Loucy (cell line): ENCODE measurements at regions not wholly inside any gene's neighbourhood (a gene's known extent, or its start where the extent isn't known, plus 50 kb on each side); places are given as distances from the start of the nearest gene placed in this dataset.

ENCODE experiments used
- H2AFZ ChIP-seq: fragments of 200-600 bp; sonication (generic); 2 replicates; pipeline ENCODE4 v1.6.0; 2016; ENCODE audit warnings: antibody characterized with exemption, mild to moderate bottlenecking, low read length, moderate library complexity
- H3F3A ChIP-seq: fragments of 200-600 bp; 2 replicates; pipeline ENCODE4 v1.6.0; 2016; ENCODE audit warnings: antibody characterized with exemption, low read depth, mild to moderate bottlenecking
- H3K27me3 ChIP-seq: fragments of 200-600 bp; sonication (generic); 2 replicates; pipeline ENCODE4 v1.6.1; 2014; ENCODE audit warnings: low read length, mild to moderate bottlenecking; ENCODE audit not compliant: insufficient read depth, poor library complexity, severe bottlenecking
- H3K36me3 ChIP-seq: fragments of 200-600 bp; sonication (generic); 2 replicates; pipeline ENCODE4 v1.6.1; 2016; ENCODE audit warnings: low read length; ENCODE audit not compliant: insufficient read depth
- H3K4me1 ChIP-seq: fragments of 200-600 bp; sonication (generic); 2 replicates; pipeline ENCODE4 v1.5.1; 2014; ENCODE audit warnings: low read length, mild to moderate bottlenecking; ENCODE audit not compliant: insufficient read depth, poor library complexity, severe bottlenecking
- H3K4me2 ChIP-seq: fragments of 200-600 bp; sonication (generic); 2 replicates; pipeline ENCODE4 v1.6.0; 2014; ENCODE audit warnings: antibody characterized with exemption, low read length, low read depth, mild to moderate bottlenecking; ENCODE audit not compliant: poor library complexity, severe bottlenecking
- H3K4me3 ChIP-seq: fragments of 200-600 bp; sonication (generic); 2 replicates; pipeline ENCODE4 v1.5.1; 2014; ENCODE audit warnings: low read length, mild to moderate bottlenecking, mixed read lengths; ENCODE audit not compliant: poor library complexity, severe bottlenecking
- H3K79me2 ChIP-seq: fragments of 200-600 bp; sonication (generic); 2 replicates; pipeline ENCODE4 v1.6.1; 2014; ENCODE audit warnings: low read length; ENCODE audit not compliant: insufficient read depth
- H3K9ac ChIP-seq: fragments of 200-600 bp; sonication (generic); 2 replicates; pipeline ENCODE4 v1.6.0; 2014; ENCODE audit warnings: mild to moderate bottlenecking, low read depth, low read length, moderate library complexity; ENCODE audit not compliant: poor library complexity, severe bottlenecking
- H3K9me2 ChIP-seq: fragments of 200-600 bp; sonication (generic); replicated peaks from 2 replicates; pipeline ENCODE4 v1.6.1; 2016; ENCODE audit warnings: low read depth, low read length, mixed read lengths
- H3K9me3 ChIP-seq: fragments of 200-600 bp; sonication (generic); 2 replicates; pipeline ENCODE4 v1.6.1; 2014; ENCODE audit warnings: mild to moderate bottlenecking, antibody characterized with exemption, low read length, low read depth; ENCODE audit not compliant: insufficient read depth
- H4K20me1 ChIP-seq: fragments of 200-600 bp; sonication (generic); 2 replicates; pipeline ENCODE4 v1.6.0; 2014; ENCODE audit warnings: antibody characterized with exemption, low read length, mild to moderate bottlenecking; ENCODE audit not compliant: insufficient read depth, poor library complexity, severe bottlenecking
- EZH2phosphoT487 ChIP-seq: fragments of 200-600 bp; IDR thresholded peaks from 2 replicates; pipeline ENCODE4 v1.6.1; 2018; ENCODE audit warnings: antibody characterized with exemption, mild to moderate bottlenecking, moderate library complexity, borderline replicate concordance
- TF ChIP-seq, protein P1 (sequence below): fragments of 200-600 bp; sonication (generic); conservative IDR thresholded peaks from 2 replicates; pipeline ENCODE4 v1.5.1; 2014; ENCODE audit warnings: mild to moderate bottlenecking, antibody characterized with exemption, low read length

DNA sequence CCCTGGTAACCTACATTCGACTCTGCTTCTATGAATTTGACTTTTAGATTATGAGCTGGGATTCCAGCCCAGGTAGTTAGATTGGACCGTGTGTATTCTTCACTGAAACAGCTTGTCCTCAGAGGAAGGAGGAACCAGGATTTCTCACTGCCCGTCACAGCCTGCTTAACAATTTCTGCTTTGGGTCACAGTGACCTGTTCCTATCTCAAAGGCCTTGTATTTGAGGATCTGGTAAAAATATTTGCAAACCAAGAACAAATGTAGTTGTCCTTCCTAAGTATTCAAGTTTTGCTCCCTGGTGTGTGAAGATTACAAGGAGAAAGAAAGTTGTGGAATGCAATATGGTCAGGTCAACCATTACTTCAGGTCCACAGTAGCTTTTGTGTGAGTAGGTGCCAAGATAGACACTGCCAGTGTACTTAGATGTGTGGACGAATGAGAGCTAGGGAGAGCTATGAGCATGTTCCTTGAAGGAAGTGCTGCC lies 55.1 kb downstream of the KIF4B start:
- TF ChIP-seq EZH2phosphoT487 = no peak
- TF ChIP-seq, protein P1, sequence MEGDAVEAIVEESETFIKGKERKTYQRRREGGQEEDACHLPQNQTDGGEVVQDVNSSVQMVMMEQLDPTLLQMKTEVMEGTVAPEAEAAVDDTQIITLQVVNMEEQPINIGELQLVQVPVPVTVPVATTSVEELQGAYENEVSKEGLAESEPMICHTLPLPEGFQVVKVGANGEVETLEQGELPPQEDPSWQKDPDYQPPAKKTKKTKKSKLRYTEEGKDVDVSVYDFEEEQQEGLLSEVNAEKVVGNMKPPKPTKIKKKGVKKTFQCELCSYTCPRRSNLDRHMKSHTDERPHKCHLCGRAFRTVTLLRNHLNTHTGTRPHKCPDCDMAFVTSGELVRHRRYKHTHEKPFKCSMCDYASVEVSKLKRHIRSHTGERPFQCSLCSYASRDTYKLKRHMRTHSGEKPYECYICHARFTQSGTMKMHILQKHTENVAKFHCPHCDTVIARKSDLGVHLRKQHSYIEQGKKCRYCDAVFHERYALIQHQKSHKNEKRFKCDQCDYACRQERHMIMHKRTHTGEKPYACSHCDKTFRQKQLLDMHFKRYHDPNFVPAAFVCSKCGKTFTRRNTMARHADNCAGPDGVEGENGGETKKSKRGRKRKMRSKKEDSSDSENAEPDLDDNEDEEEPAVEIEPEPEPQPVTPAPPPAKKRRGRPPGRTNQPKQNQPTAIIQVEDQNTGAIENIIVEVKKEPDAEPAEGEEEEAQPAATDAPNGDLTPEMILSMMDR = no peak
- H3K9ac ChIP-seq = no peak overlapping the region
- no peaks in the 10 kb centered on the region for H3K4me1 ChIP-seq
- H3K9me2 ChIP-seq = no peaks in the 10 kb centered on the region
- no peak overlapping the region for H3K4me3 ChIP-seq
- H3K79me2 ChIP-seq = no peaks in the 10 kb centered on the region
- H2AFZ ChIP-seq = no peak overlapping the region
- H3F3A ChIP-seq = no peaks in the 10 kb centered on the region
- no peaks in the 10 kb centered on the region for H4K20me1 ChIP-seq
- H3K4me2 ChIP-seq = no peak overlapping the region
- H3K9me3 ChIP-seq = no peaks in the 10 kb centered on the region
- no peaks in the 10 kb centered on the region for H3K36me3 ChIP-seq
- H3K27me3 ChIP-seq = no peaks in the 10 kb centered on the region

DNA sequence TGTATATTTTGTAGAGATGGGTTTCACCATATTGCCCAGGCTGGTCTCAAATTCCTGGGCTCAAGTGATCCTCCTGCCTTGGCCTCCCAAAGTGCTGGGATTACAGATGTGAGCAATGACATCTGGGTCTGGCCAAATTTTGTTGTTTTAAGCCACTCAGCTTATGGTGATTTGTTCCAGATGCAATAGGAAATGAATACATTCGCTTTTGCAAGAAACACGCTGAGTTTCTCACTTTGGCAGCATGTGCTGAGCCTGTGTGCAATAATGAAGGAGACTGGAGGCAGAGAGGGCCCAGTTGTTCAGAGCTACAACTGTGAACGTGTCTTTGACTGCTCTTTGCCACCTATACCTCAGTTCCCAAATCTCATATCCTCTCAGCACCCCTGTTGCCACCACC lies 56.4 kb downstream of the KIF4B start:
- Histone ChIP-seq H3K9me2 (no peaks in the 10 kb centered on the region), H3K79me2 (no peaks in the 10 kb centered on the region), H3K9me3 (no peaks in the 10 kb centered on the region), H3K4me1 (no peaks in the 10 kb centered on the region), H3K4me3 (no peak overlapping the region), H3K4me2 (no peak overlapping the region), H3K36me3 (no peaks in the 10 kb centered on the region), H3K27me3 (no peaks in the 10 kb centered on the region), H3K9ac (no peak overlapping the region), H4K20me1 (no peaks in the 10 kb centered on the region), H2AFZ (no peak overlapping the region), H3F3A (no peaks in the 10 kb centered on the region)
- no peak for TF ChIP-seq EZH2phosphoT487
- TF ChIP-seq, protein P1 = no peak

DNA sequence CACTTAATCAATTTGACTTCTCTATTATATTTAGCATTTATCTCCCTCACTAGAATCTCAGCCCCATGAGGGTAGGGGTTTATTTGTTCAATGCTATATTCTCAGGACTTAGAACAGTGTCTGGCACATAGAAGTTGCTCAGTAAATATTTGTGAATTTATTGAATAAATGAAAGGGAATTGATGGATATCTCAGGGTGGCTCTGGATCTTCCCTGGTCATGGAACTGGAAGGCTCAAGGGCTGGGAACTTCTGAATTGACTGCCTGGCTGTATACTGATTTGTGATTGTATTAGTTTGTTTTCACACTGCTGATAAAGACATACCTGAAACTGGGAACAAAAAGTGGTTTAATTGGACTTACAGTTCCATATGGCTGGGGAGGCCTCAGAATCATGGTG lies 57.2 kb downstream of the KIF4B start:
- Histone ChIP-seq H3K4me3 (no peak overlapping the region), H3K9me2 (no peaks in the 10 kb centered on the region), H3K79me2 (no peaks in the 10 kb centered on the region)

More for the DNA sequence above, 57.2 kb downstream of the KIF4B start:
- Histone ChIP-seq H3K36me3 (no peaks in the 10 kb centered on the region), H3K4me1 (no peaks in the 10 kb centered on the region), H3F3A (no peaks in the 10 kb centered on the region), H3K27me3 (no peaks in the 10 kb centered on the region), H4K20me1 (no peaks in the 10 kb centered on the region), H3K4me2 (no peak overlapping the region), H3K9me3 (no peaks in the 10 kb centered on the region), H2AFZ (no peak overlapping the region), H3K9ac (no peak overlapping the region)
- TF ChIP-seq, protein P1 = no peak
- TF ChIP-seq EZH2phosphoT487 = no peak
